Astrocyte of the cerebellum (primary cell): ENCODE measurements at regions not wholly inside any gene's neighbourhood (a gene's known extent, or its start where the extent isn't known, plus 50 kb on each side); places are given as distances from the start of the nearest gene placed in this dataset.
A peak's percentile ranks its signal among the peaks of the same experiment; 100 is the strongest.
"Not testable (repeated sequence)": the region's sequence is repeated elsewhere in the genome, so short reads cannot be mapped to it uniquely, and the experiment has no call there.

Source experiments
- DNase-seq: peaks from one replicate; pipeline ENCODE4 v3.0.0-alpha.2; 2011; ENCODE audit warnings: low read depth
- H3K4me3 ChIP-seq: 2 replicates; pipeline ENCODE4 v1.5.1; 2011; ENCODE audit warnings: mild to moderate bottlenecking, low read depth, low read length, moderate library complexity
- CTCF ChIP-seq: IDR thresholded peaks from 2 replicates; pipeline ENCODE4 v1.5.1; 2012; ENCODE audit warnings: low read length, low read depth, moderate library complexity, mild to moderate bottlenecking; ENCODE audit errors: missing control alignments
- in situ Hi-C: cut with HindIII; loops from 2 replicates; pipeline ENCODE4 v1.10.0; 2017; ENCODE audit warnings: low sequenced_read_pairs

DNA sequence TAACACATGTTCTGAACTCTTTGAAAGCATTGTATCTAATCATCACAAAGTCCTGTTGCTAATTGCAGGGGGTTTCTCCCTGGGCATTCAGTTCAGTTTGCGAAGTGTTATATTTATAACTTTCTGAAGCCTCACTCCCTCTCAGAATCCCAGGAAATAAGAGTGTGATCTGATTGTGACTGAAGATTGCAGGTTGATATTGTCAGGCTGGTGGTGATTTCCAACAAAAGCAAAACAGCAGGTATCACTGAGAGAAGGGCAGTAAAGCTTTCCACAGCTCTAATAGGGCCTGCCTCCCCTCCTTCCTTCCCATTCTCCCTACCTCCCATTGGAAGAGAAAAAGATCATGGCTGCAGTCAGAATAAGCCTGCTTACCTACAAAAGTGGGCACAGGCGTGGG is 466.7 kb upstream of the FSHR start:
- DNase-seq = no peak
- H3K4me3 ChIP-seq = no peak overlapping the region
- in situ Hi-C loops = no loop called here
- TF ChIP-seq CTCF = no peak

- DNase-seq = no peak
- H3K4me3 ChIP-seq = no peak overlapping the region
- TF ChIP-seq CTCF = peak; percentile 24
- in situ Hi-C loops = no loop called here
Measured at GRCh38 chr2:49619804-49620203, 465.5 kb upstream of the FSHR start.

GRCh38 chr2:49618491-49618890 is 464.2 kb upstream of the FSHR start:
- in situ Hi-C loops = no loop called here
- no peak for DNase-seq
- H3K4me3 ChIP-seq = no peak overlapping the region
- no peak for TF ChIP-seq CTCF

- TF ChIP-seq CTCF = peak; percentile 51
- in situ Hi-C loops = no loop called here
- no peak overlapping the region for H3K4me3 ChIP-seq
- peak; percentile 3 for DNase-seq
Measured at GRCh38 chr2:49616800-49617199, 462.5 kb upstream of the FSHR start.

DNA sequence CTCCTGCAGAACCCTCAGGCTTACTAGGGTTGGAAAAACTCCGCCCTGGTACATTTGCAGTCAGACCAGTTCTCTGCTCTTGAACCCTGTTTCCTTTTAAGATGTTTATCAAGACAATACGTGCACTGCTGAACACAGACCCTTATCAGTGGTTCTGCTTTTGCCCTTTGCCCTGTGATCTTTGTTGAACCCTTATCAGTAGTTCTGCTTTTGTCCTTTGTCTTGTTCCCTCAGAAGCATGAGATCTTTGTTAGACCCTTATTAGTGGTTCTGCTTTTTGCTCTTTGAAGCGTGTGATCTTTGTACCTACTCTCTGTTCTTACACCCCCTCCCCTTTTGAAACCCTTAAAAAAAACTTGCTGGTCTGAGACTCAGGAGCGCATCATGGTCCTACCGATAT is 457.5 kb upstream of the FSHR start:
- H3K4me3 ChIP-seq, DNase-seq, in situ Hi-C loops: not testable (repeated sequence)

- TF ChIP-seq CTCF = no peak
- no peak for DNase-seq
- H3K4me3 ChIP-seq = no peak overlapping the region
- in situ Hi-C loops = no loop called here
Measured at GRCh38 chr2:49600524-49600923, 446.2 kb upstream of the FSHR start.

GRCh38 chr2:49598231-49598630 is 443.9 kb upstream of the FSHR start:
- H3K4me3 ChIP-seq = no peak overlapping the region
- no peak for DNase-seq
- TF ChIP-seq CTCF = no peak
- in situ Hi-C loops = no loop called here
